ENCODE measurements at regions not wholly inside any gene's neighbourhood (a gene's known extent, or its start where the extent isn't known, plus 50 kb on each side); places are given as distances from the start of the nearest gene placed in this dataset.

- ChIA-PET CTCF (no interaction called here), POLR2A (no interaction called here)
- no peak for TF ChIP-seq CTCF (IDR thresholded peaks at IDR 0.05; ENCODE audit: control extremely low read depth, extremely low read depth, low read depth, missing control alignments)
- no peak for DNase-seq (ENCODE audit: extremely low spot score)
Observed at GRCh38 chr9:73665253-73665652, 513.6 kb downstream of the ANXA1 start.

GRCh38 chr9:73667749-73668148 is 516.1 kb downstream of the ANXA1 start:
- DNase-seq (ENCODE audit: extremely low spot score), result no peak
- TF ChIP-seq CTCF (IDR thresholded peaks at IDR 0.05; ENCODE audit: control extremely low read depth, extremely low read depth, low read depth, missing control alignments), result no peak
- ChIA-PET POLR2A (no interaction called here), CTCF (no interaction called here)

- DNase-seq (ENCODE audit: extremely low spot score), result no peak
- ChIA-PET POLR2A (no interaction called here), CTCF (interaction anchor here (1.5 kb wide), 1 partner anchor 21 kb away, joined by 3 read pairs; no protein-coding TSS in a partner anchor)
- TF ChIP-seq CTCF (IDR thresholded peaks at IDR 0.05; ENCODE audit: control extremely low read depth, extremely low read depth, low read depth, missing control alignments), result no peak
Observed at GRCh38 chr9:73680831-73681230, 529.2 kb downstream of the ANXA1 start.

- DNase-seq (ENCODE audit: extremely low spot score), result no peak
- no peak for TF ChIP-seq CTCF (IDR thresholded peaks at IDR 0.05; ENCODE audit: control extremely low read depth, extremely low read depth, low read depth, missing control alignments)
- POLR2A ChIA-PET, result no interaction called here
- CTCF ChIA-PET, result interaction anchor here (1.2 to 2.6 kb wide), 3 partner anchors 14 to 890 kb away, joined by 3 to 11 read pairs (median 10); no protein-coding TSS in a partner anchor
Observed at GRCh38 chr9:73682789-73683188, 531.1 kb downstream of the ANXA1 start.

GRCh38 chr9:73683862-73684591 is 532.4 kb downstream of the ANXA1 start:
- no peak for DNase-seq (ENCODE audit: extremely low spot score)
- POLR2A ChIA-PET, result no interaction called here
- TF ChIP-seq CTCF (IDR thresholded peaks at IDR 0.05; ENCODE audit: control extremely low read depth, extremely low read depth, low read depth, missing control alignments), result peak; percentile 51
- CTCF ChIA-PET, result interaction anchor here (0.7 to 2.6 kb wide), 10 partner anchors 15 to 960 kb away, joined by 3 to 11 read pairs (median 4); no protein-coding TSS in a partner anchor

GRCh38 chr9:73684601-73685000 is 532.9 kb downstream of the ANXA1 start:
- ChIA-PET CTCF (interaction anchor here (0.7 to 2.6 kb wide), 10 partner anchors 15 to 959 kb away, joined by 3 to 11 read pairs (median 4); no protein-coding TSS in a partner anchor), POLR2A (no interaction called here)
- TF ChIP-seq CTCF (IDR thresholded peaks at IDR 0.05; ENCODE audit: control extremely low read depth, extremely low read depth, low read depth, missing control alignments), result no peak
- DNase-seq (ENCODE audit: extremely low spot score), result no peak
